ENCODE measurements at regions not wholly inside any gene's neighbourhood (a gene's known extent, or its start where the extent isn't known, plus 50 kb on each side); places are given as distances from the start of the nearest gene placed in this dataset.

DNA sequence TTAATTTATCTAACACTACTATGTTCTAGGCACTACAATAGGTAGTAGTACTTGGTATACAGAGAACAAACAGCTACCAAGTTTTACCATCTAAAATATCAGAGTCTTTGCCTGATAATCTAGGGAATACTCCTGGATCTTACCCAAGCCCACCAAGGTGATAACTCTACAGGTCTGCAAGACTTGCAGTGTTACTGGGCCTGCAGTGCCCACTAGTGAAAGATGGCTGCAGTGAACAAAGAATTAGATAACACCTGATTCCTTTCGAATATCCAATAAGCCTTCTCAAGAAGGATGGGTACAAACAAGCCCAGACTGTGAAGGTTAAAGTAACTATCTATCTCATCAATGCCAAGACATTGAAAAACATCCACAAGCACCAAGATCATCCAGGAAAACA is 317.0 kb upstream of the DCBLD2 start:
- no peak for DNase-seq (ENCODE audit: low read depth)

DNA sequence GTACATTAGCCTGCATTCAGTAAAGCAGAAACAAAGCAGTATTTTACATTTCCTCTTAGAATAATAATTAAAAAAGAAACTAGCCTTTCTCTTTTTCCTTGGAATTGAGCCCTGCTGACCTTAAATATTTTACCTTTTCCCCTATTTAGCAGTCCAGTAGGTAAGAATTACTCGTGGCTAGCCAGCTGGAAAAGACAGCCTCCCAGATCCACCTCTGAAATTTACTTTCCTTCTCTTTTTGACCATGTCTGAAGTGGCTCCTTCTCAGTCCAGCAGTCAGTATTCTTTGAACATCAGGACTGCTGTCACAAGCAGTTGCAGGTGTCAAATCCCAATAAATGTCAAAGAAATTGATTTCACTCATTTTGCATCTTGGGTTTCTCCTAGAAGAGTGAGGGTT is 311.5 kb upstream of the DCBLD2 start:
- no peak for DNase-seq (ENCODE audit: low read depth)

DNA sequence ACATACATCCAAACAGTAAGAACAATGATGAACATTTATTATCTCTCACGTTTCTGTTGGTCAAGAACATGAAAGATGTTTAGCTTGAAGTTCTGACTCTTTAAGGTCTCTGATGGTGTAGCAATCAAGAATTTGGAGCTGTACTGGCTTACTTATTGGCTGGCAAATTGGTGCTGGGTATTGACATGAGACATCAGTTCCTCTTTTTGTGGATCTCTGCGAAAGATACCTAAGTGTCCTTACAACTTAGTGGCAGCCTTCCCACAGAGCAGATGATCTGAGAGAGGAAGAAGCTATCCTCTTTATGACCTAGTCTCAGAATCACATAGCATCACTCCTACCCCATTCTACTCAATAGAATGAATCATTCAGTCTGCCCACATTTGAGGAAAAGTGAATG is 309.8 kb upstream of the DCBLD2 start:
- DNase-seq (ENCODE audit: low read depth), result no peak

DNA sequence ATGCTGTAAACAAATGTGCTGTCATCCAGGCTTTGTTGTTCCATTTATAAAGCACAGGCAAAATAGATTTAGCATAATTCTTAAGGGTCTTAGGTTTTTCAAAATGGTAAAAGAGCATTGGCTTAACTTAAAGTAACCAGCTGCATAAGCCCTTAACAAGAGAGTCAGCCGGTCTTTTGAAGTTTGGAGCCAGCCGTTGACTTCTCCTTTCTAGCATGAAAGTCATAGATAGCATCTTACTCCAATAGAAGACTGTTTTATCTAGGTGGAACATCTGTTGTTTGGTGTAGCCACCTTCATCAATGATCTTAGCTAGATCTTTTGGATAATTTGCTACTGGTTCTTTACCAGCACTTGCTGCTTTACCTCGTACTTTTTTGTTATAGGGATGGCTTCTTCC is 297.5 kb upstream of the DCBLD2 start:
- no peak for DNase-seq (ENCODE audit: low read depth)

GRCh38 chr3:99191186-99191585 is 289.7 kb upstream of the DCBLD2 start:
- DNase-seq (ENCODE audit: low read depth), result no peak

- no peak for DNase-seq (ENCODE audit: low read depth)
Measured at GRCh38 chr3:99188936-99189335, 287.4 kb upstream of the DCBLD2 start.

- no peak for DNase-seq (ENCODE audit: low read depth)
Measured at GRCh38 chr3:99186016-99186415, 284.5 kb upstream of the DCBLD2 start.

GRCh38 chr3:99176169-99176964 is 274.9 kb upstream of the DCBLD2 start:
- peak; percentile 48 for DNase-seq (ENCODE audit: low read depth)

- no peak for DNase-seq (ENCODE audit: low read depth)
Measured at GRCh38 chr3:99175276-99175812, 273.8 kb upstream of the DCBLD2 start.

- DNase-seq (ENCODE audit: low read depth), result peak; percentile 82
Measured at GRCh38 chr3:99172736-99173657, 271.5 kb upstream of the DCBLD2 start.

- no peak for DNase-seq (ENCODE audit: low read depth)
Measured at GRCh38 chr3:99171800-99172199, 270.3 kb upstream of the DCBLD2 start.

GRCh38 chr3:99170867-99171517 is 269.5 kb upstream of the DCBLD2 start:
- no peak for DNase-seq (ENCODE audit: low read depth)

DNA sequence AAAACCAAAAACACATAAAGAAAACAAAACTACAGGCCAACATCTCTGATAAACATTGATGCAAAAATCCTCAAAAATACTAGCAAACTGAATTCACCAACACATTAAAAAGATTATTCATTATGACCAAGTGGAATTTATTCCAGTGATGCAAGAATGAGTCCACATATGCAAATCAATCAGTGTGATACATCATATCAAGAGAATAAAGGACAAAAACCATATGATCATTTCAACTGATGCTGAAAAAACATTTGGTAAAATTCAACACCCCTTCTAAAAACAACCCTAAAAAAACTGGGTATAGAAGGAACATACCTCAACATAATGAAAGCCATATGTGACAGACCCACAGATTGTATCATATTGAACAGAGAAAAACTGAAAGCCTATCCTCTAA is 265.6 kb upstream of the DCBLD2 start:
- DNase-seq (ENCODE audit: low read depth), result no peak

GRCh38 chr3:99163314-99163713 is 261.8 kb upstream of the DCBLD2 start:
- DNase-seq (ENCODE audit: low read depth), result no peak

DNA sequence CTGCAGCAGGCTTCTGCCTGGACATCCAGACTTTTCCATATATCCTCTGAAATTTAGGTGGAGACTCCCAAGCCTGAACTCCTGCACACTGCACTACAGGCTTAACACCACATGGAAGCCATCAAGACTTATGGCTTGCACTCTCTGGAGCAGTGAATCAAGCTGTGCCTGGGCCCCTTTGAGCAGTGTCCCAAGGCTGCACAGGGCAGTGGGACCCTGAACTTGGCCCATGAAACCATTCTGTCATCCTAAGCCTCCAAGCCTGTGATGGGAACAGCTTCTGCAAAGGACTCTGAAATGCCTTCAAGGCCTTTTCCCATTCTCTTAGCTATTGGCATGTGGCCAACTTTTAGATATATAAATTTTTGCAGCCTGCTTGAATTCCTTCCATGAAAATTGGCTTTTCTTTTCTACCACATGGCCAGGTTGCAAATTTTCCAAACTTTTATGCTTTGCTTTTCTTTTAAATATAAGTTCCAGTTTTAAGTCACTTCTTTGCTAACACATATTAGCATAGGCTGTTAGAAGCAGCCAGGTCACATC is 257.8 kb upstream of the DCBLD2 start:
- no peak for DNase-seq (ENCODE audit: low read depth)

DNA sequence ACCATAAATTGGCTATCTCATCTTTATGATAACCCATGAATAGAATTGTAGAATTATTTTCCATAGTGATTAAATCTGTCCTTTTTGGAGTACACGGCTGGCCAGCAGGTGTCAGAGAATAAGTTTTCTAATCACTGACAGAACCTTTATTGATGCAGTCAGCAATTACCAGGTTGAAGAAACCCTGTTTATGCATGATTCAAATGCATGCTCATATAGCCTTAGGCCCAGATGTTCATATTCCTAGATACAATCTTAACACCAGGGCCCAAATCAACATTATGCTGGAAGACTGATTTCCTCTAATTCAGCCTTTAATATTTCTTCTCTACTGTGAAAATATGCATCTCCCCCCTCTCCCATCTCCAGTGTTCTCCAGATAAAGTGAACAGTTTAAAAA is 243.5 kb upstream of the DCBLD2 start:
- DNase-seq (ENCODE audit: low read depth), result no peak

DNA sequence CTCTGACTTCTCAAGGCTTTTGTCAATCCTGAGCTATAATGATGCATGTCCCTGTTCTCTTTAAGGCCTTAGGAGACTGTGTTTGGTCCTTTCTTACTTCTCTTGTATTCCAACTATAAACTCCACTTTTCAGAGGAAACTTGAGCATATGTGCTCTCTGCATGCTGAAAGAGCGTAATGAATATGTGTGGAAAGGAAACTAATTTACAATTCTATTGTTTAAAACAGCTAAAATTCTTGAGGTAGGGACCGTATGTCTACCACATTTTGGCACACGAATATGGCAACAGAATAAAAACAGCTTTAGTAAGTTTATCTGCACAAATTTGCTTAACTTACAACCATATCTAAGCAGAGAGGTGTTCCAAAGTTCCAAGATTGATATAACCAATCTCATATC is 242.0 kb upstream of the DCBLD2 start:
- no peak for DNase-seq (ENCODE audit: low read depth)

DNA sequence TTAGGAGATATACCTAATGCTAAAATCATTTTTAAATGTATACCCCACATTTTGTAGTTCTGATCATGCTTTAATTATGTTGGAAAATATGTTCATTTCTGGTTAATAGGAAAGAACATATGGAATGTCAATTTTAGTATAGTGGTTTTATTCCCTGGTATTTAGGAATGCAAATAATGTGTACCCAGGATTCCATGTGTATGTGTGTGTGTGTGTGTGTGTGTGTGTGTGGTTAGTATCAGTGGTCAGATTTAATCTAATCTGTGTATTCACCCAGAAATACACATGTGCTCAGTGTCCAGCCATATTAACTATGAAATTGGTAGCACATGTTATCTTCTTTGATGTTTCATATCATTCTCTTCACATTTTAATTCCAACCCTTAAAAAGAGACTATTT is 233.5 kb upstream of the DCBLD2 start:
- peak; percentile 51 for DNase-seq (ENCODE audit: low read depth)

DNA sequence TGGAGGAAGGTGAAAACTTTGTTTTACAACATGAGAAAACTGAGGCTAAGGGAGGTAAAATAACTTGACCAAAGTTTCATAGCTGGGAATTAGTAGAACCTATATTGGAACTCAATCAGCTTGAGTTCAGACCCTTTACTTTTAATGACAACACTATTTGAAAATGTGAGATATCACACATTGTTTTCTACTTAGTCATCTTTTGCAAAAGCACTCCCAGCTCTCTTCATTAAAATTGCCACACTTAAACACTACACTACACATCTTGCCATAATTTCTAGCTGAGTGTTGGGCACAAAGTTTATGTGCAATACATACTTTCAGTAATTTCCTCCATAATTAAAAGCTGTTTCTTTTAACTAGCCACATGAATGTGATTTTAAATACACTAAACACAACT is 230.4 kb upstream of the DCBLD2 start:
- DNase-seq (ENCODE audit: low read depth), result peak; percentile 56

GRCh38 chr3:99128725-99129505 is 227.4 kb upstream of the DCBLD2 start:
- DNase-seq (ENCODE audit: low read depth), result peak; percentile 100

GRCh38 chr3:99128235-99128634 is 226.7 kb upstream of the DCBLD2 start:
- DNase-seq (ENCODE audit: low read depth), result peak; percentile 19

All from M059J (cell line).